Right lobe of liver (tissue), 6 donors: ENCODE measurements at regions not wholly inside any gene's neighbourhood (a gene's known extent, or its start where the extent isn't known, plus 50 kb on each side); places are given as distances from the start of the nearest gene placed in this dataset.
"Not testable (repeated sequence)": the region's sequence is repeated elsewhere in the genome, so short reads cannot be mapped to it uniquely, and the experiment has no call there.

Experiments
- ATAC-seq, 4 donors: fragments of 200-7000 bp; cut with Tn5 transposase; one replicate each; pipeline ENCODE4 v1.9.1; 2020; ENCODE audit warnings: mild to moderate bottlenecking in 4 of 4, moderate library complexity in 4 of 4
- DNase-seq, 3 donors: peaks; one replicate each; pipeline ENCODE4 v3.0.0-alpha.2; 2020
- H3K27ac ChIP-seq, 3 donors: fragments of 200-600 bp; one replicate each; pipeline ENCODE4 v1.8.0; 2022
- H3K27me3 ChIP-seq, 2 donors: fragments of 200-600 bp; one replicate each; pipeline ENCODE4 v1.8.0; 2022
- H3K36me3 ChIP-seq, 4 donors: fragments of 200-600 bp; sonication (generic) in 1 of 4; one replicate each; pipeline versions ENCODE4 v1.5.1 to v1.8.0; 2017 to 2022; ENCODE audit warnings: control low read depth in 1 of 4
- H3K4me1 ChIP-seq, 4 donors: fragments of 200-600 bp; sonication (generic) in 1 of 4; one replicate each; pipeline versions ENCODE4 v1.5.1 to v1.8.0; 2017 to 2022; ENCODE audit warnings: control low read depth in 1 of 4
- H3K4me3 ChIP-seq, 3 donors: fragments of 200-600 bp; one replicate each; pipeline ENCODE4 v1.8.0; 2022
- H3K9me3 ChIP-seq, 4 donors: fragments of 200-600 bp; sonication (generic) in 1 of 4; one replicate each; pipeline versions ENCODE4 v1.5.1 to v1.8.0; 2017 to 2022; ENCODE audit warnings: control low read depth in 1 of 4
- POLR2A ChIP-seq: fragments of 450-650 bp; IDR thresholded peaks from one replicate; pipeline ENCODE4 v1.6.1; 2017; ENCODE audit warnings: antibody characterized with exemption, mild to moderate bottlenecking
- WGBS: methylation state at CpG from one replicate; pipeline ENCODE4 v1.1.6; 2018; ENCODE audit warnings: low coverage, low lambda C conversion rate; ENCODE audit not compliant: insufficient coverage; ENCODE audit errors: missing lambda C conversion rate; 5-methylcytosine and 5-hydroxymethylcytosine counted together
- intact Hi-C, 2 donors: fragments of 100-400 bp; cut with DNase I; formaldehyde crosslinking; loops; one replicate each; pipeline versions ENCODE4 v1.11.2 to v1.14.1; 2022
- TF ChIP-seq, protein P1 (sequence below), 4 donors: fragments of 200-600 bp in 3 of 4; fragments of 450-650 bp in 1 of 4; IDR thresholded peaks; one replicate each; pipeline versions ENCODE4 v1.5.1 to v1.8.0; 2016 to 2022; ENCODE audit warnings: antibody characterized with exemption in 4 of 4, mild to moderate bottlenecking in 2 of 4
- donor health status: DM: no; HTN: yes; CAD: no.
- donor health status: DM: no; HTN: no; CAD: no.
- donor health status: DM: no; HTN: no; CAD: no.
- donor health status: DM: no; HTN: yes; CAD: no.
- donor health status: DM: no; HTN: yes; CAD: no.

DNA sequence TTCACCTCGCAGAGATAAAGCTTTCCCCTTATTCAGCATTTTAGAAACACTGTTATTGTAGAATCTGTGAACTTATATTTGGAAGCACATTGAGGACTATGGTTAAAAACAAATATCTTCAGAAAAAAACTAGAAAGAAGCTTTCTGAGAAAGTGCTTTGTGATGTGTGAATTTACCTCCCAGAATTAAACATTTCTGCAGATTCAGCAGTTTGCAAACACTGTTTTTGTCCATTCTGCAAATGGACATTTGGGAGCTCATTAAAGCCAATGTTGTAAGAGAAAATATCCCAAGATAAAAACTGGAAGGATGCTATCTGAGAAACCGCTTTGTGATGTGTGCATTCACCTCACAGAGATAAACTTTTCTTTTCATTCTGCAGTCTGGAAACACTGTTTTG, 272.7 kb downstream of the OR4A5 start:
- 30% methylated on average over 2 of the region's 2 CpGs for WGBS
- no peaks in the 10 kb centered on the region for H3K4me1 ChIP-seq
- peaks cover 0 to 39% (median 0%) of the 10 kb centered on the region in 4 donors for H3K9me3 ChIP-seq

DNA sequence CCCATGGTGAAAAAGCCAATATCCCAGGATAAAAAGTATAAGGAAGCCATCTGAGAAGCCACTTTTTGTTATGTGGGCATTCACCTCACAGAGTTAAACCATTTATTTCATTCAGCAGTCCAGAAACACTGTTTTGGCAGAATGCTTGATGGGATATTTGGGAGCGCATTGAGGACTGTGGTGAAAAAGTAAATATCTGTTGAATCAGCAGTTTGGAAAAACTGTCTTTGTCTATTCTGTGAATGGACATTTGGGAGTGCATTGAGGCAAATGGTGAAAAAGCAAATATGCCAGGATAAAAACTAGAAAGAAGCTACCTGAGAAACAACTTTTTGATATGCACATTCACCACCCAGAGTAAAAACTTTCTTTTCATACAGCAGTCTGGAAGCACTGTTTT, 276.2 kb upstream of the TRIM48 start:
- intact Hi-C loops, result no loop called here
- TF ChIP-seq, protein P1, sequence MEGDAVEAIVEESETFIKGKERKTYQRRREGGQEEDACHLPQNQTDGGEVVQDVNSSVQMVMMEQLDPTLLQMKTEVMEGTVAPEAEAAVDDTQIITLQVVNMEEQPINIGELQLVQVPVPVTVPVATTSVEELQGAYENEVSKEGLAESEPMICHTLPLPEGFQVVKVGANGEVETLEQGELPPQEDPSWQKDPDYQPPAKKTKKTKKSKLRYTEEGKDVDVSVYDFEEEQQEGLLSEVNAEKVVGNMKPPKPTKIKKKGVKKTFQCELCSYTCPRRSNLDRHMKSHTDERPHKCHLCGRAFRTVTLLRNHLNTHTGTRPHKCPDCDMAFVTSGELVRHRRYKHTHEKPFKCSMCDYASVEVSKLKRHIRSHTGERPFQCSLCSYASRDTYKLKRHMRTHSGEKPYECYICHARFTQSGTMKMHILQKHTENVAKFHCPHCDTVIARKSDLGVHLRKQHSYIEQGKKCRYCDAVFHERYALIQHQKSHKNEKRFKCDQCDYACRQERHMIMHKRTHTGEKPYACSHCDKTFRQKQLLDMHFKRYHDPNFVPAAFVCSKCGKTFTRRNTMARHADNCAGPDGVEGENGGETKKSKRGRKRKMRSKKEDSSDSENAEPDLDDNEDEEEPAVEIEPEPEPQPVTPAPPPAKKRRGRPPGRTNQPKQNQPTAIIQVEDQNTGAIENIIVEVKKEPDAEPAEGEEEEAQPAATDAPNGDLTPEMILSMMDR (IDR thresholded peaks at IDR 0.05), result no peak
- TF ChIP-seq POLR2A, result no peak
- ATAC-seq, result no peak
- Histone ChIP-seq H3K36me3 (no peaks in the 10 kb centered on the region), H3K27ac (no peak overlapping the region), H3K27me3 (no peaks in the 10 kb centered on the region), H3K4me1 (no peaks in the 10 kb centered on the region), H3K4me3 (no peak overlapping the region), H3K9me3 (peaks cover 0 to 26% (median 0%) of the 10 kb centered on the region in 4 donors)
- 90% methylated on average over 1 of the region's 1 CpG for WGBS
- no peak for DNase-seq

More for the DNA sequence above, 272.7 kb downstream of the OR4A5 start:
- DNase-seq, result no peak
- no peak for ATAC-seq
- intact Hi-C loops, result no loop called here
- no peaks in the 10 kb centered on the region for H3K36me3 ChIP-seq
- H3K4me3 ChIP-seq, result no peak overlapping the region
- TF ChIP-seq, protein P1 (IDR thresholded peaks at IDR 0.05), result no peak
- no peak for TF ChIP-seq POLR2A
- no peaks in the 10 kb centered on the region for H3K27me3 ChIP-seq
- H3K27ac ChIP-seq, result no peak overlapping the region

- DNase-seq, intact Hi-C loops, H3K27ac ChIP-seq, H3K4me3 ChIP-seq, H3K36me3 ChIP-seq, ATAC-seq, H3K27me3 ChIP-seq, H3K4me1 ChIP-seq: not testable (repeated sequence)
- 46% methylated on average over 2 of the region's 2 CpGs for WGBS
- peaks cover 0 to 37% (median 4%) of the 10 kb centered on the region in 4 donors for H3K9me3 ChIP-seq
These were observed 233.1 kb upstream of the TRIM48 start for GRCh38 chr11:55028837-55029236.

DNA sequence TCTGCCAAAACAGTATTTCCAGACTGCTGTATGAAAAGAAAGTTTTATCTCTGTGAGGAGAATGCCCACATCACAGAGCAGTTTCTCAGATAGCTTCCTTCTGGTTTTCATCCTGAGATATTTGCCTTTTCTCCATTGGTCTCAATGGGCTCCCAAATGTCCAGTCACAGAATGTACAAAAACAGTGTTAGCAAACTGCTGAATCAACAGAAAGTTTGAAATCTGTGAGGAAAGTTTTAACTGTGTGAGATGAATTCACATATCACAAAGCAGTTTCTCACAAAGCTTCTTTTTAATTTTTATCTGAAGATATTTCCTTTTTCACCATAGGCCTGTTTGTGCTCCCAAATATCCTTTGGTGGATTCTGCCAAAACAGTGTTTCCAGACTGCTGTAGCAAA, 207.2 kb upstream of the TRIM48 start:
- H3K9me3 ChIP-seq, result peaks cover 0 to 33% (median 2%) of the 10 kb centered on the region in 4 donors

DNA sequence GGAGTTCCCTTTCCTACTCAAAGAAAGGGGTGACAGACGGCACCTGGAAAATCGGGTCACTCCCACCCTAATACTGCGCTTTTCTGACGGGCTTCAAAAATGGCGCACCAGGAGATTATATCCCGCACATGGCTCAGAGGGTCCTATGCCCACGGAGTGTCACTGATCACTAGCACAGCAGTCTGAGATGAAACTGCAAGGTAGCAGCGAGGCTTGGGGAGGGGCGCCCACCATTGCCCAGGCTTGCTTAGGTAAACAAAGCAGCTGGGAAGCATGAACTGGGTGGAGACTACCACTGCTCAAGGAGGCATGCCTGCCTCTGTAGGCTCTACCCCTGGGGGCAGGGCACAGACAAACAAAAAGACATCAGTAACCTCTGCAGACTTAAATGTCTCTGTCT, 177.4 kb upstream of the TRIM48 start:
- H3K27me3 ChIP-seq, ATAC-seq, H3K4me3 ChIP-seq, H3K4me1 ChIP-seq, intact Hi-C loops, H3K36me3 ChIP-seq, H3K27ac ChIP-seq: not testable (repeated sequence)
- H3K9me3 ChIP-seq, result peaks cover 0 to 20% (median under 1%) of the 10 kb centered on the region in 4 donors
- DNase-seq, result peak in 1 of 3 donors; percentile 18
- WGBS, result 77% methylated on average over 8 of the region's 9 CpGs

More for the DNA sequence above, 207.2 kb upstream of the TRIM48 start:
- Histone ChIP-seq H3K27me3 (no peaks in the 10 kb centered on the region), H3K36me3 (no peaks in the 10 kb centered on the region), H3K4me1 (no peaks in the 10 kb centered on the region), H3K27ac (no peak overlapping the region), H3K4me3 (no peak overlapping the region)
- no peak for TF ChIP-seq POLR2A
- TF ChIP-seq, protein P1 (IDR thresholded peaks at IDR 0.05), result no peak
- DNase-seq (no peak), ATAC-seq (no peak)
- intact Hi-C loops, result no loop called here

GRCh38 chr11:55106391-55106790, 155.6 kb upstream of the TRIM48 start:
- ATAC-seq (no peak), DNase-seq (no peak)
- 37% methylated on average over 4 of the region's 4 CpGs for WGBS
- intact Hi-C loops, result no loop called here
- Histone ChIP-seq H3K9me3 (peaks cover 0 to 10% (median 4%) of the 10 kb centered on the region in 4 donors), H3K27ac (no peak overlapping the region), H3K36me3 (no peaks in the 10 kb centered on the region), H3K4me3 (no peak overlapping the region), H3K4me1 (no peaks in the 10 kb centered on the region), H3K27me3 (no peaks in the 10 kb centered on the region)
- TF ChIP-seq, protein P1 (IDR thresholded peaks at IDR 0.05), result no peak
- no peak for TF ChIP-seq POLR2A
